HUES64 (cell line): ENCODE measurements at regions not wholly inside any gene's neighbourhood (a gene's known extent, or its start where the extent isn't known, plus 50 kb on each side); places are given as distances from the start of the nearest gene placed in this dataset.
A peak's percentile ranks its signal among the peaks of the same experiment; 100 is the strongest.

Experiments
- H3K27ac ChIP-seq: 2 replicates; pipeline ENCODE4 v1.7.0; 2013; ENCODE audit warnings: low read depth, low read length, inconsistent platforms
- H3K27me3 ChIP-seq: 2 replicates; pipeline ENCODE4 v1.6.1; 2013; ENCODE audit warnings: mild to moderate bottlenecking, low read length; ENCODE audit not compliant: insufficient read depth
- H3K36me3 ChIP-seq: 2 replicates; pipeline ENCODE4 v1.6.1; 2013; ENCODE audit warnings: mild to moderate bottlenecking, low read length; ENCODE audit not compliant: insufficient read depth
- H3K4me1 ChIP-seq: 2 replicates; pipeline ENCODE4 v1.6.1; 2013; ENCODE audit warnings: mild to moderate bottlenecking, low read length, moderate library complexity; ENCODE audit not compliant: insufficient read depth
- H3K4me3 ChIP-seq: 2 replicates; pipeline ENCODE4 v1.5.1; 2013; ENCODE audit warnings: mild to moderate bottlenecking, low read length, moderate library complexity
- H3K9ac ChIP-seq: 2 replicates; pipeline ENCODE4 v1.6.1; 2013; ENCODE audit warnings: mild to moderate bottlenecking, low read depth, low read length
- H3K9me3 ChIP-seq: 2 replicates; pipeline ENCODE4 v1.6.1; 2013; ENCODE audit warnings: low read depth, low read length; ENCODE audit not compliant: insufficient read depth
- WGBS: fragments of 150-250, 120-280 bp; methylation state at CpG from one replicate; pipeline ENCODE4 v1.1.7; 2013; ENCODE audit warnings: missing lambda C conversion rate; 5-methylcytosine and 5-hydroxymethylcytosine counted together

- Histone ChIP-seq H3K36me3 (no peaks in the 10 kb centered on the region), H3K4me1 (peaks cover 11% of the 10 kb centered on the region), H3K4me3 (no peak overlapping the region), H3K27me3 (no peaks in the 10 kb centered on the region), H3K9me3 (no peaks in the 10 kb centered on the region), H3K9ac (no peak overlapping the region), H3K27ac (no peak overlapping the region)
- 85% methylated on average over 12 of the region's 12 CpGs for WGBS
Observed at GRCh38 chr1:30359539-30360220, 363.7 kb downstream of the MATN1 start.

GRCh38 chr1:30358500-30358899, 364.9 kb downstream of the MATN1 start:
- 20% methylated on average over 3 of the region's 3 CpGs for WGBS
- no peak overlapping the region for H3K27ac ChIP-seq
- H3K4me3 ChIP-seq = no peak overlapping the region
- no peaks in the 10 kb centered on the region for H3K27me3 ChIP-seq
- no peak overlapping the region for H3K9ac ChIP-seq
- no peaks in the 10 kb centered on the region for H3K36me3 ChIP-seq
- H3K4me1 ChIP-seq = peaks cover 11% of the 10 kb centered on the region
- H3K9me3 ChIP-seq = no peaks in the 10 kb centered on the region

- no peaks in the 10 kb centered on the region for H3K36me3 ChIP-seq
- no peaks in the 10 kb centered on the region for H3K9me3 ChIP-seq
- no peak overlapping the region for H3K4me3 ChIP-seq
- no peak overlapping the region for H3K9ac ChIP-seq
- no peak overlapping the region for H3K27ac ChIP-seq
- no peaks in the 10 kb centered on the region for H3K27me3 ChIP-seq
- 94% methylated on average over 6 of the region's 6 CpGs for WGBS
- peaks cover 7% of the 10 kb centered on the region; the same call in 1 of the 2 replicates for H3K4me1 ChIP-seq
Observed at GRCh38 chr1:30356839-30357238, 366.5 kb downstream of the MATN1 start.

GRCh38 chr1:30354410-30354809, 369.0 kb downstream of the MATN1 start:
- Histone ChIP-seq H3K36me3 (no peaks in the 10 kb centered on the region), H3K4me1 (peaks cover 7% of the 10 kb centered on the region; the same call in 1 of the 2 replicates), H3K27me3 (no peaks in the 10 kb centered on the region), H3K27ac (no peak overlapping the region), H3K4me3 (no peak overlapping the region), H3K9ac (no peak overlapping the region), H3K9me3 (no peaks in the 10 kb centered on the region)
- WGBS = 33% methylated on average over 1 of the region's 1 CpG

- Histone ChIP-seq H3K27me3 (no peaks in the 10 kb centered on the region), H3K4me1 (peaks cover 7% of the 10 kb centered on the region; the same call in 1 of the 2 replicates), H3K9ac (no peak overlapping the region), H3K27ac (no peak overlapping the region), H3K9me3 (0 out of 2 replicates have a peak, but pooled peaks cover 1% of the 10 kb centered on the region), H3K4me3 (no peak overlapping the region), H3K36me3 (no peaks in the 10 kb centered on the region)
Observed at GRCh38 chr1:30353637-30354036, 369.7 kb downstream of the MATN1 start.

GRCh38 chr1:30348147-30348546, 375.2 kb downstream of the MATN1 start:
- H3K4me1 ChIP-seq = 0 out of 2 replicates have a peak, but pooled peaks cover 5% of the 10 kb centered on the region
- peaks cover under 1% of the 10 kb centered on the region; the same call in 1 of the 2 replicates for H3K27me3 ChIP-seq
- H3K9me3 ChIP-seq = 0 out of 2 replicates have a peak, but pooled peaks cover 5% of the 10 kb centered on the region
- 98% methylated on average over 2 of the region's 2 CpGs for WGBS
- no peak overlapping the region for H3K4me3 ChIP-seq
- H3K36me3 ChIP-seq = no peaks in the 10 kb centered on the region
- no peak overlapping the region for H3K27ac ChIP-seq
- no peak overlapping the region for H3K9ac ChIP-seq

GRCh38 chr1:30345491-30346130, 377.8 kb downstream of the MATN1 start:
- Histone ChIP-seq H3K36me3 (no peaks in the 10 kb centered on the region), H3K27ac (no peak overlapping the region), H3K9me3 (0 out of 2 replicates have a peak, but pooled peaks cover 5% of the 10 kb centered on the region), H3K27me3 (peaks cover 3% of the 10 kb centered on the region), H3K9ac (no peak overlapping the region), H3K4me3 (no peak overlapping the region), H3K4me1 (0 out of 2 replicates have a peak, but pooled peaks cover 5% of the 10 kb centered on the region)
- WGBS = 99% methylated on average over 3 of the region's 4 CpGs

GRCh38 chr1:30343562-30343961, 379.8 kb downstream of the MATN1 start:
- Histone ChIP-seq H3K27ac (no peak overlapping the region), H3K36me3 (no peaks in the 10 kb centered on the region), H3K4me3 (no peak overlapping the region), H3K9ac (no peak overlapping the region), H3K4me1 (0 out of 2 replicates have a peak, but pooled peaks cover 5% of the 10 kb centered on the region), H3K9me3 (0 out of 2 replicates have a peak, but pooled peaks cover 3% of the 10 kb centered on the region), H3K27me3 (peaks cover 3% of the 10 kb centered on the region)
- 90% methylated on average over 1 of the region's 3 CpGs for WGBS

- peak overlapping the region; percentile 50 for H3K4me3 ChIP-seq
- H3K36me3 ChIP-seq = no peaks in the 10 kb centered on the region
- no peak overlapping the region for H3K27ac ChIP-seq
- no peak overlapping the region for H3K9ac ChIP-seq
- WGBS = 11% methylated on average over 33 of the region's 33 CpGs
- H3K27me3 ChIP-seq = peaks cover 3% of the 10 kb centered on the region
- H3K9me3 ChIP-seq = no peaks in the 10 kb centered on the region
- 0 out of 2 replicates have a peak, but pooled peaks cover 5% of the 10 kb centered on the region for H3K4me1 ChIP-seq
Observed at GRCh38 chr1:30342535-30343141, 380.7 kb downstream of the MATN1 start.

GRCh38 chr1:30340934-30341333, 382.5 kb downstream of the MATN1 start:
- H3K4me3 ChIP-seq = no peak overlapping the region
- no peak overlapping the region for H3K27ac ChIP-seq
- H3K36me3 ChIP-seq = no peaks in the 10 kb centered on the region
- peaks cover 3% of the 10 kb centered on the region for H3K27me3 ChIP-seq
- H3K9me3 ChIP-seq = no peaks in the 10 kb centered on the region
- WGBS = 93% methylated on average over 3 of the region's 3 CpGs
- H3K9ac ChIP-seq = no peak overlapping the region
- H3K4me1 ChIP-seq = no peaks in the 10 kb centered on the region

- H3K9me3 ChIP-seq = no peaks in the 10 kb centered on the region
- H3K4me1 ChIP-seq = no peaks in the 10 kb centered on the region
- H3K36me3 ChIP-seq = no peaks in the 10 kb centered on the region
- H3K4me3 ChIP-seq = no peak overlapping the region
- H3K27me3 ChIP-seq = peaks cover 3% of the 10 kb centered on the region
- no peak overlapping the region for H3K9ac ChIP-seq
- WGBS = 83% methylated on average over 1 of the region's 2 CpGs
- no peak overlapping the region for H3K27ac ChIP-seq
Observed at GRCh38 chr1:30339866-30340265, 383.5 kb downstream of the MATN1 start.
